Kidney (tissue), 13 donors: ENCODE measurements at regions not wholly inside any gene's neighbourhood (a gene's known extent, or its start where the extent isn't known, plus 50 kb on each side); places are given as distances from the start of the nearest gene placed in this dataset.

Experiments
- DNase-seq, 5 donors: peaks; one replicate each; pipeline ENCODE4 v3.0.0-alpha.2; 2013 to 2020
- FAIRE-seq: peaks from 2 replicates; lab custom pipeline; 2012; peaks lifted over from hg19 to GRCh38; lab: Jason Lieb, UNC
- H3K27ac ChIP-seq, 2 donors: one replicate each; pipeline ENCODE4 v1.7.0; 2013; ENCODE audit warnings: low read depth in 2 of 2, low read length in 2 of 2, inconsistent platforms in 1 of 2
- H3K27me3 ChIP-seq: one replicate; pipeline ENCODE4 v1.7.1; 2013; ENCODE audit warnings: low read length, inconsistent platforms; ENCODE audit not compliant: control insufficient read depth, insufficient read depth
- H3K36me3 ChIP-seq, 3 donors: one replicate each; pipeline versions ENCODE4 v1.7.0 to v1.7.1; 2013; ENCODE audit warnings: low read length in 3 of 3, control low read depth in 1 of 3, inconsistent platforms in 1 of 3; ENCODE audit not compliant: insufficient read depth in 3 of 3, control insufficient read depth in 2 of 3
- H3K4me1 ChIP-seq, 3 donors: one replicate each; pipeline versions ENCODE4 v1.7.0 to v1.7.1; 2013; ENCODE audit warnings: low read length in 3 of 3, inconsistent platforms in 1 of 3, low read depth in 1 of 3; ENCODE audit not compliant: control insufficient read depth in 2 of 3, insufficient read depth in 2 of 3
- H3K4me3 ChIP-seq, 3 donors: one replicate each; pipeline versions ENCODE4 v1.7.0 to v1.8.1; 2013; ENCODE audit warnings: low read length in 3 of 3, control low read depth in 1 of 3, inconsistent platforms in 1 of 3
- H3K9ac ChIP-seq, 3 donors: one replicate each; pipeline versions ENCODE4 v1.7.0 to v1.7.1; 2013; ENCODE audit warnings: low read length in 3 of 3, control low read depth in 1 of 3, inconsistent platforms in 1 of 3
- H3K9me3 ChIP-seq, 3 donors: one replicate each; pipeline versions ENCODE4 v1.7.0 to v1.7.1; 2013; ENCODE audit warnings: low read length in 3 of 3, control low read depth in 1 of 3, inconsistent platforms in 1 of 3; ENCODE audit not compliant: control insufficient read depth in 2 of 3, insufficient read depth in 1 of 3
- intact Hi-C: fragments of 100-400 bp; cut with DNase I; formaldehyde crosslinking; loops from one replicate; pipeline ENCODE4 v1.11.1; 2022
- TF ChIP-seq, protein P1 (sequence below): IDR thresholded peaks from 3 replicates; pipeline ENCODE4 v1.5.1; 2012; ENCODE audit warnings: mild to moderate bottlenecking, moderate library complexity, borderline replicate concordance; ENCODE audit not compliant: insufficient read depth; ENCODE audit errors: extremely low read depth
- donor health status: control.
- donor health status: control.
- donor health status: control.
- donor health status: control.
- donor health status: control.
- donor health status: DM: yes; HTN: yes; CAD: no.
- donor health status: Normal renal cell carcinoma (clear cell type).

GRCh38 chr17:49918591-49918990 is 50.4 kb upstream of the DLX4 start:
- Histone ChIP-seq H3K27me3 (no peaks in the 10 kb centered on the region), H3K27ac (no peak overlapping the region), H3K4me3 (no peak overlapping the region), H3K4me1 (no peaks in the 10 kb centered on the region), H3K36me3 (no peaks in the 10 kb centered on the region), H3K9me3 (no peaks in the 10 kb centered on the region), H3K9ac (no peak overlapping the region)
- DNase-seq (no peak), FAIRE-seq (no peak)
- TF ChIP-seq, protein P1, sequence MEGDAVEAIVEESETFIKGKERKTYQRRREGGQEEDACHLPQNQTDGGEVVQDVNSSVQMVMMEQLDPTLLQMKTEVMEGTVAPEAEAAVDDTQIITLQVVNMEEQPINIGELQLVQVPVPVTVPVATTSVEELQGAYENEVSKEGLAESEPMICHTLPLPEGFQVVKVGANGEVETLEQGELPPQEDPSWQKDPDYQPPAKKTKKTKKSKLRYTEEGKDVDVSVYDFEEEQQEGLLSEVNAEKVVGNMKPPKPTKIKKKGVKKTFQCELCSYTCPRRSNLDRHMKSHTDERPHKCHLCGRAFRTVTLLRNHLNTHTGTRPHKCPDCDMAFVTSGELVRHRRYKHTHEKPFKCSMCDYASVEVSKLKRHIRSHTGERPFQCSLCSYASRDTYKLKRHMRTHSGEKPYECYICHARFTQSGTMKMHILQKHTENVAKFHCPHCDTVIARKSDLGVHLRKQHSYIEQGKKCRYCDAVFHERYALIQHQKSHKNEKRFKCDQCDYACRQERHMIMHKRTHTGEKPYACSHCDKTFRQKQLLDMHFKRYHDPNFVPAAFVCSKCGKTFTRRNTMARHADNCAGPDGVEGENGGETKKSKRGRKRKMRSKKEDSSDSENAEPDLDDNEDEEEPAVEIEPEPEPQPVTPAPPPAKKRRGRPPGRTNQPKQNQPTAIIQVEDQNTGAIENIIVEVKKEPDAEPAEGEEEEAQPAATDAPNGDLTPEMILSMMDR: no peak
- intact Hi-C loops: no loop called here
